ENCODE measurements at regions not wholly inside any gene's neighbourhood (a gene's known extent, or its start where the extent isn't known, plus 50 kb on each side); places are given as distances from the start of the nearest gene placed in this dataset.

- Histone ChIP-seq H2AFZ (ENCODE audit: low read depth) (no peak overlapping the region), H3K4me1 (ENCODE audit: low read depth, poor library complexity, severe bottlenecking) (no peaks in the 10 kb centered on the region), H3K4me3 (IDR thresholded peaks at IDR 0.05; ENCODE audit: insufficient read depth, low read depth, low read length) (no peak overlapping the region), H3K36me3 (ENCODE audit: insufficient read depth) (no peaks in the 10 kb centered on the region), H3K27me3 (ENCODE audit: insufficient read depth, low read depth) (no peaks in the 10 kb centered on the region), H3K4me2 (no peak overlapping the region), H3K9ac (no peak overlapping the region), H3K27ac (no peak overlapping the region), H4K20me1 (ENCODE audit: insufficient read depth) (no peaks in the 10 kb centered on the region), H3K79me2 (ENCODE audit: insufficient read depth, low read depth) (no peaks in the 10 kb centered on the region)
- TF ChIP-seq, protein P1, sequence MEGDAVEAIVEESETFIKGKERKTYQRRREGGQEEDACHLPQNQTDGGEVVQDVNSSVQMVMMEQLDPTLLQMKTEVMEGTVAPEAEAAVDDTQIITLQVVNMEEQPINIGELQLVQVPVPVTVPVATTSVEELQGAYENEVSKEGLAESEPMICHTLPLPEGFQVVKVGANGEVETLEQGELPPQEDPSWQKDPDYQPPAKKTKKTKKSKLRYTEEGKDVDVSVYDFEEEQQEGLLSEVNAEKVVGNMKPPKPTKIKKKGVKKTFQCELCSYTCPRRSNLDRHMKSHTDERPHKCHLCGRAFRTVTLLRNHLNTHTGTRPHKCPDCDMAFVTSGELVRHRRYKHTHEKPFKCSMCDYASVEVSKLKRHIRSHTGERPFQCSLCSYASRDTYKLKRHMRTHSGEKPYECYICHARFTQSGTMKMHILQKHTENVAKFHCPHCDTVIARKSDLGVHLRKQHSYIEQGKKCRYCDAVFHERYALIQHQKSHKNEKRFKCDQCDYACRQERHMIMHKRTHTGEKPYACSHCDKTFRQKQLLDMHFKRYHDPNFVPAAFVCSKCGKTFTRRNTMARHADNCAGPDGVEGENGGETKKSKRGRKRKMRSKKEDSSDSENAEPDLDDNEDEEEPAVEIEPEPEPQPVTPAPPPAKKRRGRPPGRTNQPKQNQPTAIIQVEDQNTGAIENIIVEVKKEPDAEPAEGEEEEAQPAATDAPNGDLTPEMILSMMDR (conservative IDR thresholded peaks at IDR 0.05; ENCODE audit: low read depth, low read length) = no peak
Measured at GRCh38 chr7:13821152-13821787, 168.2 kb downstream of the ETV1 start.

GRCh38 chr7:13822678-13823077 is 166.8 kb downstream of the ETV1 start:
- TF ChIP-seq, protein P1 (conservative IDR thresholded peaks at IDR 0.05; ENCODE audit: low read depth, low read length) = no peak
- no peaks in the 10 kb centered on the region for H3K4me1 ChIP-seq (ENCODE audit: low read depth, poor library complexity, severe bottlenecking)
- H3K36me3 ChIP-seq (ENCODE audit: insufficient read depth) = no peaks in the 10 kb centered on the region
- H3K4me2 ChIP-seq = no peak overlapping the region
- H2AFZ ChIP-seq (ENCODE audit: low read depth) = no peak overlapping the region
- no peaks in the 10 kb centered on the region for H3K79me2 ChIP-seq (ENCODE audit: insufficient read depth, low read depth)
- no peaks in the 10 kb centered on the region for H3K27me3 ChIP-seq (ENCODE audit: insufficient read depth, low read depth)
- H3K9ac ChIP-seq = no peak overlapping the region
- H3K4me3 ChIP-seq (IDR thresholded peaks at IDR 0.05; ENCODE audit: insufficient read depth, low read depth, low read length) = no peak overlapping the region
- no peaks in the 10 kb centered on the region for H4K20me1 ChIP-seq (ENCODE audit: insufficient read depth)
- no peak overlapping the region for H3K27ac ChIP-seq

DNA sequence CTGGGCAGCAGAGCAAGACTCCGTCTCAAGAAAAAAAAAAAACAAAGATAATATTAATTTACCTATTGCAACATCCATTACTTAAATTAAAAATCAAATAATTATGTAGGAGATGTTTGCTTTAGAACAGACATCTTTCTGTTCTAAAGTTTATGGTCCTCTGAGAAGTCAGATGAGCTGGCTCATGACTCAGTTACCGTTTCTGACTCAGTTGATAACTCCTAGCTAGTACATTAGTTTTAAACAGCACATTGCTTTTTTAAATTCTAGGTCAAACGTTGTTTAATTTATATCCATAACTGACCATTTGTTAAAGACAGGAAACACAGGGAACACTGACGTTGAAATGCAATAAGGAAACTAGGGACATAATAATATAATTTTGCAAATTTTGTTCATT is 162.7 kb downstream of the ETV1 start:
- no peaks in the 10 kb centered on the region for H3K36me3 ChIP-seq (ENCODE audit: insufficient read depth)
- no peaks in the 10 kb centered on the region for H4K20me1 ChIP-seq (ENCODE audit: insufficient read depth)
- no peak overlapping the region for H3K27ac ChIP-seq
- TF ChIP-seq, protein P1 (conservative IDR thresholded peaks at IDR 0.05; ENCODE audit: low read depth, low read length) = no peak
- no peak overlapping the region for H3K4me3 ChIP-seq (IDR thresholded peaks at IDR 0.05; ENCODE audit: insufficient read depth, low read depth, low read length)
- H2AFZ ChIP-seq (ENCODE audit: low read depth) = no peak overlapping the region
- H3K79me2 ChIP-seq (ENCODE audit: insufficient read depth, low read depth) = no peaks in the 10 kb centered on the region
- H3K27me3 ChIP-seq (ENCODE audit: insufficient read depth, low read depth) = no peaks in the 10 kb centered on the region
- no peak overlapping the region for H3K4me2 ChIP-seq
- no peak overlapping the region for H3K9ac ChIP-seq
- H3K4me1 ChIP-seq (ENCODE audit: low read depth, poor library complexity, severe bottlenecking) = no peaks in the 10 kb centered on the region

DNA sequence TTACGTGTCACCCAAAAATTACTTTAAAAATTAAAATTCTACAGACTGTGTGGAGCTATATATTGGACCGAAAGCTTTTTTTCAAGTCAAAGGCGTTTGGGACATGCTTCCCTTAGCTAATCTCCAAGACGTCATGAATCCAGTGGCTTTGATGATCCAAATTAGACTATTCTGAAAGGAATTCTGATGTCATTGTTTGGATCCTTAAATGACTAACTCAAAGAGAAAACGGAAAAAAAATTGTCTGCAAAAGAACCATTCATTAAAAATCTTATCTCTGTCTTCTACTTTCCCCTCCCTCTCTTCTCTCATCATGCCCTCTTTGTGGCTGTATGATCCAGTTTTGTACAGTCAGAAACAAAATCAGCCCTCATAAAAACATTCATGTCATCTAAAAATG is 161.8 kb downstream of the ETV1 start:
- Histone ChIP-seq H3K4me2 (no peak overlapping the region), H3K4me1 (ENCODE audit: low read depth, poor library complexity, severe bottlenecking) (no peaks in the 10 kb centered on the region), H2AFZ (ENCODE audit: low read depth) (no peak overlapping the region), H3K9ac (no peak overlapping the region), H4K20me1 (ENCODE audit: insufficient read depth) (no peaks in the 10 kb centered on the region), H3K79me2 (ENCODE audit: insufficient read depth, low read depth) (no peaks in the 10 kb centered on the region), H3K4me3 (IDR thresholded peaks at IDR 0.05; ENCODE audit: insufficient read depth, low read depth, low read length) (no peak overlapping the region), H3K36me3 (ENCODE audit: insufficient read depth) (no peaks in the 10 kb centered on the region), H3K27me3 (ENCODE audit: insufficient read depth, low read depth) (no peaks in the 10 kb centered on the region), H3K27ac (no peak overlapping the region)
- TF ChIP-seq, protein P1 (conservative IDR thresholded peaks at IDR 0.05; ENCODE audit: low read depth, low read length) = no peak

Data from KMS-11 (cell line).